ENCODE measurements at regions not wholly inside any gene's neighbourhood (a gene's known extent, or its start where the extent isn't known, plus 50 kb on each side); places are given as distances from the start of the nearest gene placed in this dataset.

GRCh38 chr18:68445668-68446426 lies 269.1 kb downstream of the TMX3 start:
- TF ChIP-seq, protein P1, sequence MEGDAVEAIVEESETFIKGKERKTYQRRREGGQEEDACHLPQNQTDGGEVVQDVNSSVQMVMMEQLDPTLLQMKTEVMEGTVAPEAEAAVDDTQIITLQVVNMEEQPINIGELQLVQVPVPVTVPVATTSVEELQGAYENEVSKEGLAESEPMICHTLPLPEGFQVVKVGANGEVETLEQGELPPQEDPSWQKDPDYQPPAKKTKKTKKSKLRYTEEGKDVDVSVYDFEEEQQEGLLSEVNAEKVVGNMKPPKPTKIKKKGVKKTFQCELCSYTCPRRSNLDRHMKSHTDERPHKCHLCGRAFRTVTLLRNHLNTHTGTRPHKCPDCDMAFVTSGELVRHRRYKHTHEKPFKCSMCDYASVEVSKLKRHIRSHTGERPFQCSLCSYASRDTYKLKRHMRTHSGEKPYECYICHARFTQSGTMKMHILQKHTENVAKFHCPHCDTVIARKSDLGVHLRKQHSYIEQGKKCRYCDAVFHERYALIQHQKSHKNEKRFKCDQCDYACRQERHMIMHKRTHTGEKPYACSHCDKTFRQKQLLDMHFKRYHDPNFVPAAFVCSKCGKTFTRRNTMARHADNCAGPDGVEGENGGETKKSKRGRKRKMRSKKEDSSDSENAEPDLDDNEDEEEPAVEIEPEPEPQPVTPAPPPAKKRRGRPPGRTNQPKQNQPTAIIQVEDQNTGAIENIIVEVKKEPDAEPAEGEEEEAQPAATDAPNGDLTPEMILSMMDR (IDR thresholded peaks at IDR 0.05), result no peak
- TF ChIP-seq EP300 (IDR thresholded peaks at IDR 0.05), result no peak

Measured in ovary (tissue), 3 donors.